Right cardiac atrium (tissue), 5 donors: ENCODE measurements at regions not wholly inside any gene's neighbourhood (a gene's known extent, or its start where the extent isn't known, plus 50 kb on each side); places are given as distances from the start of the nearest gene placed in this dataset.
"Not testable (repeated sequence)": the region's sequence is repeated elsewhere in the genome, so short reads cannot be mapped to it uniquely, and the experiment has no call there.

Experiments used
- ATAC-seq, 2 donors: fragments of 200-7000 bp; cut with Tn5 transposase; one replicate each; pipeline versions ENCODE4 v1.8.0 to v1.9.1; 2020; ENCODE audit warnings: moderate library complexity in 2 of 2, mild to moderate bottlenecking in 1 of 2
- DNase-seq, 3 donors: peaks; one replicate each; pipeline ENCODE4 v3.0.0-alpha.2; 2020
- H3K27ac ChIP-seq: one replicate; pipeline ENCODE4 v1.5.1; 2013; ENCODE audit warnings: mild to moderate bottlenecking, low read length, control low read depth, moderate library complexity
- H3K27me3 ChIP-seq: one replicate; pipeline ENCODE4 v1.6.1; 2013; ENCODE audit not compliant: control insufficient read depth, insufficient read depth
- H3K4me1 ChIP-seq: one replicate; pipeline ENCODE4 v1.6.1; 2013; ENCODE audit warnings: low read length; ENCODE audit not compliant: control insufficient read depth, insufficient read depth
- H3K4me3 ChIP-seq: one replicate; pipeline ENCODE4 v1.5.1; 2013; ENCODE audit warnings: low read length, control low read depth
- H3K9me3 ChIP-seq: one replicate; pipeline ENCODE4 v1.6.1; 2013; ENCODE audit warnings: low read length; ENCODE audit not compliant: control insufficient read depth
- WGBS: extraction: QIAGEN DNeasy Blood & Tissue Kit; methylation state at CpG from one replicate; pipeline ENCODE4 v1.1.7; 2013; 5-methylcytosine and 5-hydroxymethylcytosine counted together
- intact Hi-C, 4 donors: fragments of 100-400 bp; cut with DNase I; formaldehyde crosslinking; loops; one replicate each; pipeline versions ENCODE4 v1.11.0 to v1.14.0; 2022 to 2023
- donor health status: healthy with polysubstance abuse.
- donor health status: DM: no; HTN: yes; CAD: no.
- donor health status: DM: no; HTN: no; CAD: no.
- donor health status: DM: no; HTN: yes; CAD: no; lungs with severe emphysema.
- donor health status: DM: yes; HTN: yes; CAD: no.

- Histone ChIP-seq H3K4me3 (no peak overlapping the region), H3K9me3 (no peaks in the 10 kb centered on the region), H3K4me1 (no peaks in the 10 kb centered on the region), H3K27me3 (no peaks in the 10 kb centered on the region), H3K27ac (no peak overlapping the region)
- ATAC-seq (no peak), DNase-seq (no peak)
- intact Hi-C loops: no loop called here
These were observed 228.2 kb upstream of the CCNH start for GRCh38 chr5:87640902-87641301.

GRCh38 chr5:87627363-87627762 is 214.6 kb upstream of the CCNH start:
- no peaks in the 10 kb centered on the region for H3K27me3 ChIP-seq
- ATAC-seq (no peak), DNase-seq (no peak)
- intact Hi-C loops: no loop called here
- no peaks in the 10 kb centered on the region for H3K4me1 ChIP-seq
- no peak overlapping the region for H3K4me3 ChIP-seq
- WGBS: 74% methylated on average over 1 of the region's 1 CpG
- no peaks in the 10 kb centered on the region for H3K9me3 ChIP-seq
- H3K27ac ChIP-seq: no peak overlapping the region

- Histone ChIP-seq H3K27me3 (no peaks in the 10 kb centered on the region), H3K9me3 (no peaks in the 10 kb centered on the region), H3K4me1 (no peaks in the 10 kb centered on the region), H3K27ac (no peak overlapping the region), H3K4me3 (no peak overlapping the region)
- intact Hi-C loops: no loop called here
- DNase-seq (no peak), ATAC-seq (no peak)
- 54% methylated on average over 1 of the region's 1 CpG for WGBS
These were observed 195.7 kb upstream of the CCNH start for GRCh38 chr5:87608385-87608784.

GRCh38 chr5:87605663-87606062 is 192.9 kb upstream of the CCNH start:
- Histone ChIP-seq H3K4me1 (no peaks in the 10 kb centered on the region), H3K27me3 (no peaks in the 10 kb centered on the region), H3K27ac (no peak overlapping the region), H3K4me3 (no peak overlapping the region), H3K9me3 (no peaks in the 10 kb centered on the region)
- intact Hi-C loops: no loop called here
- ATAC-seq (no peak), DNase-seq (no peak)
- WGBS: 64% methylated on average over 2 of the region's 2 CpGs

- no peak for DNase-seq
These were observed 187.0 kb upstream of the CCNH start for GRCh38 chr5:87599778-87600177.

GRCh38 chr5:87598460-87598859 is 185.7 kb upstream of the CCNH start:
- Histone ChIP-seq H3K4me1 (no peaks in the 10 kb centered on the region), H3K27ac (no peak overlapping the region), H3K4me3 (no peak overlapping the region), H3K27me3 (no peaks in the 10 kb centered on the region), H3K9me3 (no peaks in the 10 kb centered on the region)
- no peak for DNase-seq
- ATAC-seq: no peak
- WGBS: 77% methylated on average over 1 of the region's 1 CpG
- intact Hi-C loops: no loop called here

More at GRCh38 chr5:87599778-87600177, 187.0 kb upstream of the CCNH start:
- Histone ChIP-seq H3K27me3 (no peaks in the 10 kb centered on the region), H3K27ac (no peak overlapping the region), H3K9me3 (no peaks in the 10 kb centered on the region), H3K4me3 (no peak overlapping the region), H3K4me1 (no peaks in the 10 kb centered on the region)
- intact Hi-C loops: no loop called here
- WGBS: 76% methylated on average over 2 of the region's 2 CpGs
- ATAC-seq: no peak

- Histone ChIP-seq H3K4me3 (no peak overlapping the region), H3K27ac (no peak overlapping the region), H3K9me3 (no peaks in the 10 kb centered on the region), H3K4me1 (no peaks in the 10 kb centered on the region), H3K27me3 (no peaks in the 10 kb centered on the region)
- intact Hi-C loops: no loop called here
- DNase-seq: no peak
- WGBS: 75% methylated on average over 1 of the region's 1 CpG
- ATAC-seq: no peak
These were observed 181.8 kb upstream of the CCNH start for GRCh38 chr5:87594566-87594965.

- H3K9me3 ChIP-seq: no peaks in the 10 kb centered on the region
- DNase-seq (no peak), ATAC-seq (no peak)
- no peak overlapping the region for H3K27ac ChIP-seq
- H3K27me3 ChIP-seq: no peaks in the 10 kb centered on the region
- 75% methylated on average over 2 of the region's 2 CpGs for WGBS
- no peak overlapping the region for H3K4me3 ChIP-seq
- no peaks in the 10 kb centered on the region for H3K4me1 ChIP-seq
- intact Hi-C loops: no loop called here
These were observed 176.9 kb upstream of the CCNH start for GRCh38 chr5:87589587-87589986.

- H3K4me3 ChIP-seq: no peak overlapping the region
- intact Hi-C loops: no loop called here
- no peak for ATAC-seq
- no peaks in the 10 kb centered on the region for H3K27me3 ChIP-seq
- no peak overlapping the region for H3K27ac ChIP-seq
- no peak for DNase-seq
- H3K9me3 ChIP-seq: no peaks in the 10 kb centered on the region
- 56% methylated on average over 4 of the region's 4 CpGs for WGBS
- H3K4me1 ChIP-seq: no peaks in the 10 kb centered on the region
These were observed 175.6 kb upstream of the CCNH start for GRCh38 chr5:87588316-87588715.

GRCh38 chr5:87583704-87584103 is 171.0 kb upstream of the CCNH start:
- H3K27ac ChIP-seq, intact Hi-C loops, H3K9me3 ChIP-seq, DNase-seq, ATAC-seq, H3K27me3 ChIP-seq, H3K4me3 ChIP-seq, H3K4me1 ChIP-seq: not testable (repeated sequence)

GRCh38 chr5:87582149-87582548 is 169.4 kb upstream of the CCNH start:
- 91% methylated on average over 4 of the region's 4 CpGs for WGBS

GRCh38 chr5:87581661-87582060 is 168.9 kb upstream of the CCNH start:
- H3K9me3 ChIP-seq: no peaks in the 10 kb centered on the region
- WGBS: 83% methylated on average over 1 of the region's 1 CpG
- no peak for ATAC-seq

More at GRCh38 chr5:87582149-87582548, 169.4 kb upstream of the CCNH start:
- Histone ChIP-seq H3K9me3 (no peaks in the 10 kb centered on the region), H3K4me3 (no peak overlapping the region), H3K4me1 (no peaks in the 10 kb centered on the region), H3K27ac (no peak overlapping the region), H3K27me3 (no peaks in the 10 kb centered on the region)
- DNase-seq (no peak), ATAC-seq (no peak)
- intact Hi-C loops: no loop called here

More at GRCh38 chr5:87581661-87582060, 168.9 kb upstream of the CCNH start:
- intact Hi-C loops: no loop called here
- Histone ChIP-seq H3K4me3 (no peak overlapping the region), H3K4me1 (no peaks in the 10 kb centered on the region), H3K27me3 (no peaks in the 10 kb centered on the region), H3K27ac (no peak overlapping the region)
- no peak for DNase-seq
